GM21786 (cell line): ENCODE measurements at regions not wholly inside any gene's neighbourhood (a gene's known extent, or its start where the extent isn't known, plus 50 kb on each side); places are given as distances from the start of the nearest gene placed in this dataset.

ENCODE experiments used
- ATAC-seq: cut with Tn5 transposase; IDR thresholded peaks from one replicate; pipeline ENCODE4 v1.9.1; 2021; ENCODE audit not compliant: unreplicated experiment

- no peak for ATAC-seq
Observed at GRCh38 chr7:130878785-130879184, 144.8 kb upstream of the KLF14 start.

GRCh38 chr7:130879191-130879590 is 145.2 kb upstream of the KLF14 start:
- ATAC-seq: no peak

GRCh38 chr7:130880668-130881067 is 146.7 kb upstream of the KLF14 start:
- ATAC-seq: no peak

- no peak for ATAC-seq
Observed at GRCh38 chr7:130881091-130881798, 147.2 kb upstream of the KLF14 start.

- ATAC-seq: no peak
Observed at GRCh38 chr7:130881799-130882141, 147.8 kb upstream of the KLF14 start.

GRCh38 chr7:130882396-130882795 is 148.4 kb upstream of the KLF14 start:
- no peak for ATAC-seq

- ATAC-seq: no peak
Observed at GRCh38 chr7:130883928-130884327, 149.9 kb upstream of the KLF14 start.

- no peak for ATAC-seq
Observed at GRCh38 chr7:130884437-130885417, 150.7 kb upstream of the KLF14 start.

- no peak for ATAC-seq
Observed at GRCh38 chr7:130886438-130887135, 152.6 kb upstream of the KLF14 start.

- ATAC-seq: no peak
Observed at GRCh38 chr7:130887182-130887956, 153.4 kb upstream of the KLF14 start.

- ATAC-seq: no peak
Observed at GRCh38 chr7:130887957-130888371, 154.0 kb upstream of the KLF14 start.

- ATAC-seq: no peak
Observed at GRCh38 chr7:130888468-130888867, 154.5 kb upstream of the KLF14 start.

GRCh38 chr7:130890176-130891020 is 156.4 kb upstream of the KLF14 start:
- no peak for ATAC-seq

- no peak for ATAC-seq
Observed at GRCh38 chr7:130891254-130892094, 157.5 kb upstream of the KLF14 start.

GRCh38 chr7:130893441-130893894 is 159.5 kb upstream of the KLF14 start:
- ATAC-seq: no peak

- ATAC-seq: no peak
Observed at GRCh38 chr7:130894146-130894908, 160.3 kb upstream of the KLF14 start.

- ATAC-seq: no peak
Observed at GRCh38 chr7:130894909-130895750, 161.1 kb upstream of the KLF14 start.
